AG10803 (cell line): ENCODE measurements at regions not wholly inside any gene's neighbourhood (a gene's known extent, or its start where the extent isn't known, plus 50 kb on each side); places are given as distances from the start of the nearest gene placed in this dataset.
"Not testable (repeated sequence)": the region's sequence is repeated elsewhere in the genome, so short reads cannot be mapped to it uniquely, and the experiment has no call there.

ENCODE experiments used
- DNase-seq: peaks from one replicate; pipeline ENCODE4 v3.0.0; 2010; ENCODE audit warnings: low read depth
- H3K4me3 ChIP-seq: 2 replicates; pipeline ENCODE4 v1.5.1; 2011; ENCODE audit warnings: mild to moderate bottlenecking, low read length, control low read depth
- TF ChIP-seq, protein P1 (sequence below): conservative IDR thresholded peaks from 2 replicates; pipeline ENCODE4 v1.5.1; 2011; ENCODE audit warnings: mild to moderate bottlenecking, low read length, control low read depth, inconsistent platforms

DNA sequence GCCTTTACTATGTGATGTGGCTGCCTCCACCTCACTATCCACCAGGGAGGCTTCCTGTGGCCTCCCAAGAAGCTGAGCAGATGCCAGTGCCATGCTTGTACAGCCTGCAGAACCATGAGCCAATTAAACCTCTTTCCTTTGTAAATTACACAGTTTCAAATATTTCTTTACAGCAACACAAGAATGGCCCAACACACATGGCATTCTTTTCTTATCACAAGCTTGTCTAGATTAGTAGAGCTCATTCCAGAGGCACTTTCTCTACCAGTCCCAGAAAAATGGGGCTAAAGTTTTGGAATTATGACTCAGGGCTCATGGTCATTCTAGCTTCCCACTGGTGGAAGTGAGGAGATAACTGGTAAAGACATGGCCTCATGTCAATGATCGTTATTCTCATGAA is 655.2 kb downstream of the LMO4 start:
- TF ChIP-seq, protein P1, sequence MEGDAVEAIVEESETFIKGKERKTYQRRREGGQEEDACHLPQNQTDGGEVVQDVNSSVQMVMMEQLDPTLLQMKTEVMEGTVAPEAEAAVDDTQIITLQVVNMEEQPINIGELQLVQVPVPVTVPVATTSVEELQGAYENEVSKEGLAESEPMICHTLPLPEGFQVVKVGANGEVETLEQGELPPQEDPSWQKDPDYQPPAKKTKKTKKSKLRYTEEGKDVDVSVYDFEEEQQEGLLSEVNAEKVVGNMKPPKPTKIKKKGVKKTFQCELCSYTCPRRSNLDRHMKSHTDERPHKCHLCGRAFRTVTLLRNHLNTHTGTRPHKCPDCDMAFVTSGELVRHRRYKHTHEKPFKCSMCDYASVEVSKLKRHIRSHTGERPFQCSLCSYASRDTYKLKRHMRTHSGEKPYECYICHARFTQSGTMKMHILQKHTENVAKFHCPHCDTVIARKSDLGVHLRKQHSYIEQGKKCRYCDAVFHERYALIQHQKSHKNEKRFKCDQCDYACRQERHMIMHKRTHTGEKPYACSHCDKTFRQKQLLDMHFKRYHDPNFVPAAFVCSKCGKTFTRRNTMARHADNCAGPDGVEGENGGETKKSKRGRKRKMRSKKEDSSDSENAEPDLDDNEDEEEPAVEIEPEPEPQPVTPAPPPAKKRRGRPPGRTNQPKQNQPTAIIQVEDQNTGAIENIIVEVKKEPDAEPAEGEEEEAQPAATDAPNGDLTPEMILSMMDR, result no peak
- no peak for DNase-seq
- H3K4me3 ChIP-seq, result no peak overlapping the region

DNA sequence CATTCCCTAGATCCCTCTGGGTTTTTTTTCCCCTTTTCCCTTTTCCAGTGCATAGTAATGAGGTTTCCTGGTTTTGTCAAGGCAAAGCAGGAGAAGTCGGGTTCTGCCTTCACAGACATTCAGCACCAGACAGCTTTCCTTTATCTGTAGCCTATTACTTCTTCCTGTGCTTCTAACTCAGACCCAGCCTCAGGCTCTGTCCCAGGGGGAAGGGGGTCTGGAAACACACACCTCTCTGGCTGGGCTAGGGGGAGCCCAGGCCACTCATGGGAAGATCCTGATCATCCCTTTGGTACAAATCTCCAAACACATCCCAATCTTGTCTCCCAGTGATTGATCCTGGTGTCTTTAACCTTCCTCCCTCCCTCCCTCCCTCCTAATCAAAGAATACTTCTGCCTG is 656.4 kb downstream of the LMO4 start:
- H3K4me3 ChIP-seq, result no peak overlapping the region
- TF ChIP-seq, protein P1, result no peak
- DNase-seq, result no peak

DNA sequence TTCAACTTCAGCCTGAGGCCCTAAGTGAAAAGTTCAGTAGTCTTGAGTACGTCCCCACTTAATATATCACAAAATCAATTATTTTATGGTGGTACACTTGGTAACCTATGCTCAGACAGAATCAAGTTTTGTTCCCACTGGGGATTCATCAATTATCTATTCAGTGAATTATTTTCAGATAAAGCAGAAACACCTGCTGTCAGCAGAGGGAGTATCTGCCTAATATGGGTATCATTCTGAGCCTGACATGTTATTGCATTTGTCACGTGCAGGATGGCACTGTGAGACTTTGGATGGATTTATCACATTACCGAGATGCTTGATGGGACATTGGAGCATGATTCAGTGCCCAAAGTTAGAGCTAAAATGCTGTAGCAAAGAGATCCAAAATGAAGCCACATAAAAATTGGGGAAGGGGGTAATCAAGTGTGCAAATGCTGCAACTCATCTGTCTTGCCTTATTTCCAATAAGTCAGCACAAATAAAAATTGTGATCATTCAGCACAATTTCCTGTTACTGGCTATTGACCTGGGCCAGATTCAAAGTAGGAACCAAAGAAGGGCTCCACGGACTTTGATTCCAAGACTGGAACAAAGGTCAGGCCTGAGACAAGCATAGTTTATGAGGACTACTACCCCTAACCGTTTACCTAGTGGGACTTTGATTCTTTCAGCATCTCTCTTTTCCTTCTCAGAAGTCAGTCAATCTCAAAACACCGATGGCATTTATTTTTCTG is 657.6 kb downstream of the LMO4 start:
- no peak overlapping the region for H3K4me3 ChIP-seq
- TF ChIP-seq, protein P1, result no peak
- DNase-seq, result no peak

DNA sequence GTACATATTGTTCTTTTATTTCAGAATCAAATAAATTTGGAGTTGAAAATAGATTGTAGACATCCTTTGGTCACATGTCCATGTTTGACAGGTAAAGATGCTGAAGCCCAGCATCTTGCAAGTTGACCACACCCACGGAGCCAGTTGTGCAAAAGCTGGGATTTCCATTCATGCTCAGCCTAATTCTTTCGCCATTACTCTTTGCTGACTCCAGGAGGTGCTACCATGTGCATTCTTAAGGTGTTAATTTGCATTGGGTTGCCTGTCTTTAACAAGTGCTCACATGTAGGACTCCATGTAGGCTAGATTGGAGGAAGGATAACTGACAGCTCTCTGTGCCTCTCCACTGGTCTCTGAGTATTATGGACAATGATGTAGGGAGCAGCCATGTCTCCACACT is 660.7 kb downstream of the LMO4 start:
- TF ChIP-seq, protein P1, result no peak
- no peak overlapping the region for H3K4me3 ChIP-seq
- DNase-seq, result no peak

DNA sequence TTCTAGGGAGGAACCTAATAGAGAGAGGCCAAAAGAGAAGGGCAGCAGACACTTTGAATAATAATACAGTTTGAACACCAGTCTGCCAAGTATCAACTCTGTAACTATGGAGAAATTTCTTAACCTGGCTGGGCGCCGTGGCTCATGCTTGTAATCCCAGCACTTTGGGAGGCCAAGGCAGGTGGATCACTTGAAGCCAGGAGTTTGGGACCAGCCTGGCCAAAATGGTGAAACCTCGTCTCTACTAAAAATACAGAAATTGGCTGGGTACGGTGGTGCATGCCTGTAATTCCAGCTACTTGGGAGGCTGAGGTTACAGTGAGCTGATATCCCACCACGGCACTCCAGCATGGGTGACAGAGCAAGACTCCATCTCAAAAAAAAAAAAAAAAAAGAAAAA is 663.9 kb downstream of the LMO4 start:
- H3K4me3 ChIP-seq, DNase-seq: not testable (repeated sequence)

DNA sequence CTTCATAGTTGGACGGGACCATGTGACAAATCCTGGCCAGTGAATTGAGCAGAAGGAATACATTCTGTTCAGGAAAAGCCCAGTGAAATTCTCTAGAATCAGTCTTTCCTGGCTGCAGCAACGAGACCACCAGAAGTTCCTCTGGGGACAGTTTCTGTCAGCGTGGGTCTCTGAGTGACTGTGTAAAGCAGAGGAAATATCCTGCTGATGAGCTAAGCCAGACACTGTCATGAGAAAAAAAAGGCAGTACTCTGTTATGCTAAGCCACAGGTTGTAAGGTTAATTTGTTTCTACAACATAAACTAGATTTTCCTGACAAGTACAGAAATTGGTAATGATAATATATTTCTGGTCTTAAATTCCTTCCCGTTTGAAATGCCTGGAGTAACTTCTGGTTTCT is 664.4 kb downstream of the LMO4 start:
- no peak for DNase-seq
- TF ChIP-seq, protein P1, result no peak
- no peak overlapping the region for H3K4me3 ChIP-seq

DNA sequence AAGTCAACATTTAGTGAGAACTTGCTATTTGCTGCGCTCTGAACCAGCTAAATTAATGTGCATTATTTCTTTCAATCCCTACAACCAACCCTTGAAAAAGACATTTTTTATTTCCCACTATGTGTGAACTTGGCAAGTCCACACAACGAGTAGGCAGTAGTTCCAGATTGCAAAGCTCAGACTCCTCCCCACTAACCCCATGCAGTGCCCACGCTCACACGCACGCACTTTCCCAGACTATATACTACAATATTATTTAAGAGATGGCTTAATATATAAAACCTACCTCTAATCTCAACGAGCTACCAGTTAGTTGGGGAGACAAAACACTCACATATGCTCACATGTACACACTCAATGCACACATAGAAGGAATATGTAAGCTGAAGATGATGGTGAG is 671.2 kb downstream of the LMO4 start:
- TF ChIP-seq, protein P1, result no peak
- DNase-seq, result no peak
- H3K4me3 ChIP-seq, result no peak overlapping the region
